ENCODE measurements at regions not wholly inside any gene's neighbourhood (a gene's known extent, or its start where the extent isn't known, plus 50 kb on each side); places are given as distances from the start of the nearest gene placed in this dataset.

DNA sequence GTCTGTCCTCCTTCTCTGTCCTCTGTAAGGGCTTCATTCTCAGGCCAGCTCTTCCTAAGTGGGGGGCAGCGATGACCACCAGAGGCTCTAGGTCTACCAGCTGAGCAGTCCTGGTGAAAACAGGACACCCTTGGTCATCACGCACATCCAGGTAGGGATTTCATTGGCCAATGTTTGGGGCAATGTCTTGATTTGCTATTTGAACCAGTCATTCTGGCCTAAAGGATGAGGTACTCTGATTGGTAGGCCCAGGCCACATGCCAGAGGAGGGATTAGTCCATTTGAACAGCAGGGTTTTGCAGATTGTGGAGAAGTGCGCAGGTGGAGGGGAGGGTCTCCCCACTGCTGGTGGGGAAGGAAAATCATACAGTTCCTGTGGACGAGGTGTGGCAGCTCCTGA is 57.3 kb downstream of the PLXNA1 start:
- TF ChIP-seq, protein P1, sequence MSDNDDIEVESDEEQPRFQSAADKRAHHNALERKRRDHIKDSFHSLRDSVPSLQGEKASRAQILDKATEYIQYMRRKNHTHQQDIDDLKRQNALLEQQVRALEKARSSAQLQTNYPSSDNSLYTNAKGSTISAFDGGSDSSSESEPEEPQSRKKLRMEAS (IDR thresholded peaks at IDR 0.05): no peak
- TF ChIP-seq, protein P2, sequence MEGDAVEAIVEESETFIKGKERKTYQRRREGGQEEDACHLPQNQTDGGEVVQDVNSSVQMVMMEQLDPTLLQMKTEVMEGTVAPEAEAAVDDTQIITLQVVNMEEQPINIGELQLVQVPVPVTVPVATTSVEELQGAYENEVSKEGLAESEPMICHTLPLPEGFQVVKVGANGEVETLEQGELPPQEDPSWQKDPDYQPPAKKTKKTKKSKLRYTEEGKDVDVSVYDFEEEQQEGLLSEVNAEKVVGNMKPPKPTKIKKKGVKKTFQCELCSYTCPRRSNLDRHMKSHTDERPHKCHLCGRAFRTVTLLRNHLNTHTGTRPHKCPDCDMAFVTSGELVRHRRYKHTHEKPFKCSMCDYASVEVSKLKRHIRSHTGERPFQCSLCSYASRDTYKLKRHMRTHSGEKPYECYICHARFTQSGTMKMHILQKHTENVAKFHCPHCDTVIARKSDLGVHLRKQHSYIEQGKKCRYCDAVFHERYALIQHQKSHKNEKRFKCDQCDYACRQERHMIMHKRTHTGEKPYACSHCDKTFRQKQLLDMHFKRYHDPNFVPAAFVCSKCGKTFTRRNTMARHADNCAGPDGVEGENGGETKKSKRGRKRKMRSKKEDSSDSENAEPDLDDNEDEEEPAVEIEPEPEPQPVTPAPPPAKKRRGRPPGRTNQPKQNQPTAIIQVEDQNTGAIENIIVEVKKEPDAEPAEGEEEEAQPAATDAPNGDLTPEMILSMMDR (IDR thresholded peaks at IDR 0.05): no peak
- TF ChIP-seq HOXB5 (CRISPR knock-in tag; IDR thresholded peaks at IDR 0.05): no peak
- TF ChIP-seq, protein P3, sequence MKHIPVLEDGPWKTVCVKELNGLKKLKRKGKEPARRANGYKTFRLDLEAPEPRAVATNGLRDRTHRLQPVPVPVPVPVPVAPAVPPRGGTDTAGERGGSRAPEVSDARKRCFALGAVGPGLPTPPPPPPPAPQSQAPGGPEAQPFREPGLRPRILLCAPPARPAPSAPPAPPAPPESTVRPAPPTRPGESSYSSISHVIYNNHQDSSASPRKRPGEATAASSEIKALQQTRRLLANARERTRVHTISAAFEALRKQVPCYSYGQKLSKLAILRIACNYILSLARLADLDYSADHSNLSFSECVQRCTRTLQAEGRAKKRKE (CRISPR knock-in tag; IDR thresholded peaks at IDR 0.05; ENCODE audit: low read depth): no peak
- TF ChIP-seq, protein P4, sequence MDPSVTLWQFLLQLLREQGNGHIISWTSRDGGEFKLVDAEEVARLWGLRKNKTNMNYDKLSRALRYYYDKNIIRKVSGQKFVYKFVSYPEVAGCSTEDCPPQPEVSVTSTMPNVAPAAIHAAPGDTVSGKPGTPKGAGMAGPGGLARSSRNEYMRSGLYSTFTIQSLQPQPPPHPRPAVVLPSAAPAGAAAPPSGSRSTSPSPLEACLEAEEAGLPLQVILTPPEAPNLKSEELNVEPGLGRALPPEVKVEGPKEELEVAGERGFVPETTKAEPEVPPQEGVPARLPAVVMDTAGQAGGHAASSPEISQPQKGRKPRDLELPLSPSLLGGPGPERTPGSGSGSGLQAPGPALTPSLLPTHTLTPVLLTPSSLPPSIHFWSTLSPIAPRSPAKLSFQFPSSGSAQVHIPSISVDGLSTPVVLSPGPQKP (IDR thresholded peaks at IDR 0.05; ENCODE audit: low read depth, low read length): no peak

All from A549 (cell line).